GM18517 (cell line): ENCODE measurements at regions not wholly inside any gene's neighbourhood (a gene's known extent, or its start where the extent isn't known, plus 50 kb on each side); places are given as distances from the start of the nearest gene placed in this dataset.
"Not testable (repeated sequence)": the region's sequence is repeated elsewhere in the genome, so short reads cannot be mapped to it uniquely, and the experiment has no call there.

Source experiments
- ATAC-seq: cut with Tn5 transposase; IDR thresholded peaks from one replicate; pipeline ENCODE4 v1.9.1; 2021; ENCODE audit warnings: mild to moderate bottlenecking, moderate library complexity; ENCODE audit not compliant: unreplicated experiment

DNA sequence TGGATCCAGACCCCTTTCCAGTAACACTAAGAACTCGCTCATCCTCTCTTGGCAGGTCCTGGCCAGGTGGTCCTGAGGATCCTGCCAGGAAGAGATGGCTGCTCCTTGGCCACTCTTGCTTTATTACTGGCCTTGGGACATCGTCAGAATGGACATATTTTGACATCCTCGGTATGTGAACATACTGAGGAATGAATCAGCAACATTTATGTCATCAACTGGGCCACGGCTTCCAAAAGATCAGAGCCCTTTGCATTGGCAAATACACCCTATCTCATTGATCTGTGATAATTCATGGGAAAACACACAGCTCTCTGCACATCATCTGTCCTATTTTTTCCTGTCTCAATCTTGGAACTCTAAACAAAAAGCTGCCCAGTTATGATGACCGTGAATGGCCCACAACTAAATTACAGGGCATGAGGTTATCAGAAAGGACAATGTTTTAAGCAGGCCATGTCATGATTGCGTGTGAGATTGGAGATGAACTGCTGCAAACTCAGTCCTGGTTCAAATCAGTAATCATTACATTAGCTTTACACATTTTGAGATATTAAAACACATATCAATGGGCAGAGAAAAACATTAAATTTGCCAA, 1325.8 kb downstream of the AACS start:
- ATAC-seq = no peak

DNA sequence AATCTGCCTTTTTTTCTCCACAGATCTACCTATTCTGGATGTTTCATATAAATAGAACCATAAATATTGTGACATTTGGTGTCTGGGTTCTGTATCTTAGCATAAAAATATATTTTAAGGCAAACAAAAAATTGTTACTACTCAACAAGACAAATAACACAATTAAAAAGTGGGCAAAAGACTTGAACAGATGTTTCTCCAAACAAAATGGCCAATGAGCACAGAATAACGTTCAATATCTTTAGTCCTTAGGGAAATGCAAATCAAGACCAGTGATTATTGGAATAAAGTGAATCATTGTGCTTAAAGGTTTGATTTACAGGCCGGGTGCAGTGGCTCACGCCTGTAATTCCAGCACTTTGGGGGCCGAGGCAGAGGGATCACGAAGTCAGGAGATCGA, 1331.3 kb downstream of the AACS start:
- ATAC-seq = no peak

DNA sequence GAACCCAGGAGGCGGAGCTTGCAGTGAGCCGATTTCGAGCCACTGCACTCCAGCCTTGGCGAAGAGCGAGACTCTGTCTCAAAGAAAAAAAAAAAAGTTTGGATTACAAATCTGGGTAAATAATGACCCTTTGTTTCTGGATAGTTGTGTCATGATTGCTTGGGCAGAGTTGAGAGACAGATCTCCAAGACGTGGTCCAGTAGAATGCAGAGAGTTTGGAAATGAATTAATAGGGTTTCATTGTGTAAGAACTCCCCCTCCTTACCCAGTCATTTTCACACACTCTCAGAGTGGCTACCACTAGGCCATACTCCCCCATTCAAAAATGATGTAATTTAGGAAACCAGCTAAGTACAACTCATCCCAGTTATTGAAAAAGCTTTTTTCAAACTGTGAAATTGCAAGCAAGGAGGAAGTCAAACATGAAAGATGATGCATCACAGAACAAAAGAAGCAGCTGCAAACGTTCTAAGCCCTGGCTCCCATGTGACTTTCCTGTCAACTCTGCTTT, 1331.9 kb downstream of the AACS start:
- no peak for ATAC-seq

DNA sequence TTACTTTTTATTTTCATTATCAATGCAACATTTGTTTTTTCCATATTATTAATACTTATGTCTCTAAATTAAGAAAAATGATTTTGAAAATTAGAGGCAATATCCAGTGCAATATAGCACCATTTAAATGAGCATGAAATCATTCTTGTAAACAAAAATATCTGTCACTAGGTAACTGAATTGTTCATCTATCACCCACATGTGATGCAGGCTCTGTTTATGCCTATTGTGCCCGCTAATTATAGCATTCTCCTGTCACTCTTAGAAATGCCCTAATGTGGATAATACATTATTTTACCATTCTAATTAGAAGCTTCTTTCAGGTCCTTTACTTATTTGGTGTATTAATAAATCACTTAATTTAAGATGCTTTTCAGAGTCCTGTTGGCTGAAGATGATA, 1332.4 kb downstream of the AACS start:
- ATAC-seq = no peak

DNA sequence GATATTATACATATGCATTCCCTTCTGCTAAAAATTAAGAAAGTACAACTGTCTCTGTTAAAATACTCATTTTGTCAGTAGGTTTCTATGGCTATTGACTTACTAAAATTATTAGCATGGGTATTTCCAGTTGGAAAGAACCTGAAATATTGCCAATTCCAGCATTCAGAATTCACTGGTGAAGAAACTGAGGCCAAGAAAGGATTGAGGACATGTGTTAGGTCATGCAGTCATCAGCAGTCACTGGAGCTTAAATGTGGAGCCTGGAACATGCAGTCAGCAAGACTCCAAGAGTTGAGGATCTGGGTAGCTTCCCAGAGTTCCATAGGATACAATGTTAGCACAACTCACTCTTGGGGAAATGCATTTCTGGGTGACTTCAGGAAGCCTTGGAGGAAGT, 1335.6 kb downstream of the AACS start:
- no peak for ATAC-seq

DNA sequence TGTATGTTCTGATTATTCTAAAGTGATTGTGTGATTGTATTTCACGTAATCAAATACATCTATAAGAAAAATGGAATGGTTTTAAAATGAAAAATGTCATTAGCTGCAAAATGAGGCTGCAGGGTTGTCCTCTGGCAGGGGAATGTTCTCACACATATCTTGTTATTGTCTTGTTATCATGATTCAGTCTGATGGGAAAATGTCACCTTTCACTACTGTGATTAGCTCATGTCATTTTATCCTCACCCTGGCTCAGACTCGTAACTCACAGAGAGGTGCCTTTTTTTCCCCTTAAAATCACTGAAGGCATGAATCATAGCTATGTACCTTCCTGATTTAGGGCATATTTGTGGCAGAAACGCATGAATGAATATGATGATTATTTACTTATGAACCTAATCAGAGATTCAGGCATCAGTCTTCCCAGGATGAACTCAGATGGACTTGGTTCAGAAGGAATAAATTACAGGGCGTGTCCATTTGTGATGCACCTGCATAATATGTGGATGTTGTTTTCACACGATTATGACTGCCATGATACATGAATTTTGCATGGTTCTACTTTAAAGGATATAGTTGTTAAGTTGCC, 1339.2 kb downstream of the AACS start:
- no peak for ATAC-seq

DNA sequence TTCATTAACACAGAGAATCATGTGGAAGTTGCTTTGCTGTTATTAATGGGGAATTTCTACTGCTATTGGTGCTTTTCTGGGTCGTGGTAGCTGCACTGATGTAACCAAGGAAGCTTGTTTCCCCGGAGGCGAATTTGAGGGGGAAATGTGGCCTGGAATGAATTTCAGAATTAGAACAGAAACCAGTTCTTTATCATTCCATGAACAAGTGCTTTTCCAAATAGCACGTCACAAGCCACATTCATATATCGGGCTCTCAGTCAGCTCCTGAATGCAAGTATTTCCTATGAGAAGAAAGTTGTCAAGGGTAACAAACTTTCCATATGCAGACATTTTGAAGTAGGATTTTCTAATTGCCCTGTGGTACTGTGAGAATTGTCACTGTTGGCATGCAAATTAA, 1353.2 kb downstream of the AACS start:
- ATAC-seq = no peak

DNA sequence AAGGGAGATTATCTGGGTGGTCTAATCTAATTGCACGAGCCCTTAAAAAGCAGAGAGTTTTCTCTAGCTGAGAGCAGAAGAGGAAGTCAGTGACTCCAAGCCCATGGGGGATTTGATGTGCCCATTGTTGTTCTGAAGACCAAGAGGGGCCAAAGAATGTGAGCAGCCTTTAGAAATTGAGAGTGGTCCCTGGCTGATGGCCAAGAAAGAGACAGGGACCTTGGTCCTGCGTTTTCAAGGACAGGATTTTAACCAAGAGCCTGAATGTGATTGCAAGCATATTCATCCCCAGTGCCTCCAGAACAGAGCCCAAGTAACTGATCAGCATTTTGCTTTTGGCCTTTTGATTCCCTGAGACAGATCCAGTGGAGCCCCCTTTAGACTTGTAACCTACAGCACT, 1353.9 kb downstream of the AACS start:
- no peak for ATAC-seq

DNA sequence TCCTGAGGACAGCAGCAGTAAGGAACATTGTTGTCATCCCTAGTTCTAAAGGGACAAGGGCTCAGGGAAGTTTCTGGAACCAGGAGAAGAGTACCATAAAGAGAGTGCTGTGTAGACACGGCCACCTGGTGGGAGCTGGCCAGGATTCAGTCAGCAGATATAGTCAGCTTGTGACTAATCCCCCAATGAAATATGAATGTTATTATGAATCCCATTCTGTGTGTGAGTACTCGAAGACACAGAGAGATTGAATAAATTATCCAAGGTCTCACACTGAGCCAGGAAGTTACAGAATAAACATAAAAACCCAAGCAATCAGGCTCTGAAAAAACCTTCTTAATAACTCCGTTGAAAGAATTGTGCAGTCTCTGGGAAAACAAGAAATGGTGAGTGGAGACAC, 1359.5 kb downstream of the AACS start:
- ATAC-seq = no peak

DNA sequence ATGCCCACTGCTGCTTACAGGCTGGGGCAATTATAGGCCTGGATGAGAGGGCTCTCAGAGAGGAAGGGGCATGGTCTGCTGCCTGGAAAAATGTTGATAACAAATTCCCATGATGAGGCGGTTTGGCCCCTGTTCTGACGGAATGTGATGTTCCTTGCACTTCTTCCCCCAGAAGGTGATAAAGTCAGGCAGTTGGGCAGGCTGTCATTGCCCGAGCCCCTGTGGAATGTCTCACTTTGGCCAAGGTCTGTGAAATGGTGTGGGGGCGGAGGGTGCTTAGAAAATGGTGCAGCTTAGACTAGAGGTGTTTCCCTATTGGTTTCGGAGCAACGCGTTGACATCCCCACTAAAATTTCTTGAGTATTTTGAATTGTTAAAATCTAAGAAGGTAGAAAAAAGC, 1360.0 kb downstream of the AACS start:
- ATAC-seq = no peak

DNA sequence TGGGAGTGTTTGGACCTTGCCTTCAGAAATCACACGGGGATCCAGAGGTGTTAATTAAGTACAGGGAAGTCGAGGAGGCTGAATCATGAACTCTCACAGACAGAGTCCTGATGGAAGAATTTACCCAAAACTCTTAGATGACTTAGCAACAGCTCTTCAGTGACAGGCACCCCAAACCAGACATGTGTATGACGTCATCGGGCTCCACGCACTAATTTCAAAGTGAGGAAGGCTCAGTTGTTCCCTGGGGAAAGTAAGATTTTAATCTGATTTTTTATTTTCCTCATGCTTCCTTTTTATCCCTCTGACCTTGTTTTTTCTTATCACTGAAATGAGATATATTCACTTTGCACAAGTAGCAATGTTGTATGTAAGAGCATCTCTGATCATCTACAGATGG, 1363.5 kb downstream of the AACS start:
- no peak for ATAC-seq

DNA sequence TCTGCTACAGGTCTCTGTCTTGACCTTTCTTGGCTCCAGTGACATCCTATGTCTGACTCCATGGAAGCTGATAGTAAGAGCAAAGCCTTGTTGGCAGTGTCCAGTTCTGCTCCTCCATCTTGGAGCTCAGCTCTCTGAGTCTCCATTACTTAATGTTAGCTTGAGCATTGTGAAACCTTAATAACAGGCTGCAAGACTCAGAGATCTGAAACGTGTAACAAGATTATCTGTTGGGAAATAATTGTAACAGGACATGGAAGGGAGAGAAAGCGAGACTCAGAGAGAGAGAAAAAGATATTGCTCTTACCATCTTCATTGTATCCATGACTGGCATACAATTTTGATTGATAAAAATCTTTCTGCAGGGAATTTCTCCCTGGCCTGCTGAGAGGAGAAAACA, 1365.7 kb downstream of the AACS start:
- ATAC-seq = no peak

DNA sequence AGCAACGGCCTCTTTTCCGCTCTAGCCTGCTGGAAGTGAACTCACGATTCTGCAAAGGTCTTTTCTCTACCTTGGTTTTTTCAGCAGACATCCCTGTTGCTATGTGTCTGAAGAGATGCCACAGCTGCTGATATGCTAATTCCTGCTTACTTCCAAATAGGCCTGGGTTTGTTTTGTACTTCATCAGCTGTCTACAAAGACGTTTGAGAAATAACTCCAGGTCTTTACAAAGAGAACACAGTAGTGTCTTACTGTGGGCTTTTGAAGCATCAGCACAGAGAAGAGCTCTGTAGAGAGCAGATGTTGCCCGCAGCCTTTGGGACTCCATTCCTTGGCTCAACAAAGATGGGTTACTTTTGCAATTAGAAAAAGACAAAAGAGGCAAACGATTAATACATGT, 1366.5 kb downstream of the AACS start:
- no peak for ATAC-seq

DNA sequence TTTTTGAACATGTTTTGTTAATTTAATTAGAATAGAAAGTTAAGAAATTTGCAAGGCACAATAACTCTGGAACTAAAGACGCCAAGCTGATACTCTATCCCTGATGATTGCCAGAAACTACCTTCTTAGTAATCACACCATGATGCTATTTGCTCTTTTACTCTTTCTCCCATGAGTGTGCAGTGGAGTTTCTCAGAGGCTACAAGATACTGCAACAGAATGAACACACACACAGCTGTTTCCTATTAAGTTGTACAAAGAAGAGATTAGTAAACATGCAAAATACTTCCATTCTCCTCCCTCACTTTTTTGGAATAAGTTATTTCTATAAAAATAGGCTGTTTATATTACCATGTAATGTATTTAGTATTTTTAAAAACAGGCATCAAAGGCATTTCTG, 1367.5 kb downstream of the AACS start:
- no peak for ATAC-seq

DNA sequence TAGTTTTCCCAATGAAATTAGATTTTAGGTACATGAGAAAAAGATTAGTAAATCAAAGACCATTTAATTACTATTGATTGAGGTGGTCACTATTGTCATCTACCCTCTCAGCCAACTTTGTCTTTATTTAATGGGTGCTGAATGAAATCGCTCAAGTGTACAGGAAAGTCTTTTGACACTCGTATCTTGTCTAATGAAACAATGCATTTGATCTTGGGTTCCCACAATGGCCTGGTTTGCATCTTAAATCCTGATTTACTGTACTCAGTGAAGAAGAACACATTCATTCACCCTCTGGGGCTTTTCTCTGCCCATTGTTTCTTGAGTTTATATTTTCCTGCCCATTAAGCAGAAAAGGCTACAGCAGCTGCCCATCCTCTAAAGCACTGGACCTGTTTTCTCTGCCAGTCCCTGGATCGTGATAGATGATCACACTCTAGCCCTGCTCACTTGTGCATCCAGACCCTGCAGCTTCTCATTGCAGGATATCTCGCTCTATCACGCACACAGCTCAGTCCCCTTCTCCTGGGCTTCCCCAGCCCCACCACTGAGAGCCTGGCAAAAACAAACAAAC, 1369.3 kb downstream of the AACS start:
- ATAC-seq = no peak

DNA sequence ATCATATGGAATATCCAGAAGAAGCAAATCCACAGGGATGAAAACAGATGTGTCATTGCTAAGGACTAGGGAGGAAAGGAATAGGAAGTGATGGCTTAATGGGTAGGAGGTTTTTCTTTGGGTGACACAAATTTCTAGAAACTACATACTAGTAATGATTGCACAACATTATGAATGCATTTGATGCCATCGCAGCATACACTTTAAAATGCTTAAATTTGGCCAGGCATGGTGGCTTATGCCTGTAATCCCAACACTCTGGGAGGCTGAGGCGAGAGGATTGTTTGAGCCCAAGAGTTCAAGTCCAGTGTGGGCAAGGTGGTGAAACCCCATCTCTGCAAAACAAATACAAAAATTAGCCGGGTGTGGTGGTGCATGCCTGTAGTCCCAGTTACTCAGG, 1370.8 kb downstream of the AACS start:
- ATAC-seq = no peak

DNA sequence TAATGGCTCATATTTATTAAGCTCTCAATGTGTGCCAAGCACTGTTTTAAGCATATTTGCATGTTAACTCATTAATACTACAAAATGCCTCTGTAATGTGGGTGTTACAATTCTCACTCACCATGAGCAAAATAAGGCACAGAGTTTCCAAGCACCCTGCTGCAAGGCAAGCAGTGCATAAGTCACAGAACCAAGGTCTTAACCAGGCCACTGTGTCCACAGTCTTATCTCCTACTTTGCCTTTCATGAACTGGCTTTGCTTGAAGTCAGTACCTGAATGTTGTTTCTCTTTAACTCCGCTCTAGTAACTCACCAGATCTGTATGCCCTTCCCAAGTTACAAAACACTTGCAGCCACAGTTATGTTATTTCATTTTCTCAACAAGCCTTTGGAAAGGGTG, 1372.7 kb downstream of the AACS start:
- ATAC-seq = no peak

DNA sequence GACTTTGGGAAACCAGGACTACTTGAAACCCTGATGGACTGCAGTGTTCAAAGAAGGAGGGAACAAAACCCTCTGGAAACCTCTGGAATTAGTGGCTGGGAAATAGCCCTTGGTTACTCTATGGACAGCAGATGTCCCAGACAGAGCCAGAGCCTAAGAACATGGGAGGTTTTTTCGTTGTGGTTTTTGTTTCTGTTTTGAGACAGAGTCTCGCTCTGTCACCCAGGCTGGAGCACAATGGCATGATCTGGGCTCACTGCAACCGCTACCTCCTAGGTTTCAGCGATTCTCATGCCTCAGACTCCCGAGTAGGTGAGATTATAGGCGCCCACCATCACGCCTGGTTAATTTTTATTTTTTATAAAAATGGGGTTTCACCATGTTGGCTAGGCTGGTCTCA, 1378.7 kb downstream of the AACS start:
- ATAC-seq = no peak

DNA sequence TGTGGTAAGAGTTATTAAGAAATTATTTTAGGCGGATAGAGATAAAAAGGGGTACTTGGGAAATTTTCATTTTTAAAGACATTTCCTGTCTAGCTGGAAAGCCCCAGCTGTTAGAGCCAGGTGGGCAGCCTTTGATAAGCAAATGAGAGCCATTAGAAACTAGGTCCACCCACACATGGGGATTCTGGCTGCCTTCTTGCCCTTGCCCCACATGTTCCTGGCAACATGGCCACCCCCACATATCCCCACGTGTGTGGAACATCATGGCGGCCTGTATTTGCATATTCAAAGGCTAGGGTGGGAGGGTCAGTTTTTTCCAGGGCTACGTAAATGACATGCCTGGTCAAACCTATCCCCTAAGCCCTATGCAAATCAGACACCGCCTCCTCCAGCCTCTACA, 1382.1 kb downstream of the AACS start:
- ATAC-seq = no peak

DNA sequence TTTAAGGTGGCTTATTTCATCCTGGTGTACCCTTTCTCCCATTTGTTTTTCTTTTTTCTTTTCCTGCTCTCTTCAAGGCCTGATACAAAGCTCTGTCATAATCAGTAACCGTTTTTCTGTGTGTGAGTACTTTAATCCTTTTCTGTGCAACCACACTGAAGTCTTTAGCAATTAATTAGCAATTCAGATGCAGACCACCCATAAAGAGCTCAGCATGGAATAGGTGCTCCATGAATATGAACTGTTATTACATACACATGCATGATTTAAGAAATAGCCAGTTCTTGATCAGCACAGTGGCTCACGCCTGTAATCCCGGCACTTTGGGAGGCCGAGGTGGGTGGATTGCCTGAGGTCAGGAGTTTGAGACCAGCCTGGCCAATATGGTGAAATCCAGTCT, 1386.6 kb downstream of the AACS start:
- no peak for ATAC-seq

DNA sequence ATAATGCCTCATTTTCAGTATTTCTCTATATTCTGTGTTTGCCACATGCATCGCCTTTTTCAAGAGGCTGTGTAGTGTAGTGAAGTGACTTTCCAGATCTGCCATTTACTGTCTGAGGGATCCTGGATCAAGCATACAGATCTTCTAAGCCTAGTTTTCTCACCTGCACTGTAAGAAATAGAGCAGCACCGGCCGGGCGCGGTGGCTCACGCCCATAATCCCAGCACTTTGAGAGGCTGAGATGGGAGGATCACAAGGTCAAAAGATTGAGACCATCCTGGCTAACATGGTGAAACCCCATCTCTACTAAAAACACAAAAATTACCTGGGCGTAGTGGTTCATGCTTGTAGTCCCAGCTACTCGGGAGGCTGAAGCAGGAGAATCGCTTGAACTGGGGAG, 1387.5 kb downstream of the AACS start:
- not testable (repeated sequence) for ATAC-seq

DNA sequence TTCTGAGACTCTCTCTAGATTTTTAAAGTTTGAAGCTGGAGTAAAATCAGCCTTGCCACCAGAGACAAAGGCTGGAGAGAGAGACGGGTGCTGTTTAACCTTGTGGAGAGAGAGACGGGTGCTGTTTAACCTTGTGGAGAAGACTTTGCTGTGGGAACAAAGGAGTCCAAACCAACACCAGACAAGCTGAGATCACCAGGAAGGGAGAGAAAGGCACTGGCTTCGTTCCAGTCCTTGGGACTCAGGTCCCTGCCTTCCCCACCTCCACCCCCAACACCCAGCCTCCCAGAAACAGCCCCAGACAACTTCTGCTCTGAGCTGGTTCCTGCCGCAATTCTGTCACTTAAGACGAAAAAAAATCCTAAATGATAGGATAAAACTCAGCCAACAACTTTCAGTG, 1389.3 kb downstream of the AACS start:
- no peak for ATAC-seq

DNA sequence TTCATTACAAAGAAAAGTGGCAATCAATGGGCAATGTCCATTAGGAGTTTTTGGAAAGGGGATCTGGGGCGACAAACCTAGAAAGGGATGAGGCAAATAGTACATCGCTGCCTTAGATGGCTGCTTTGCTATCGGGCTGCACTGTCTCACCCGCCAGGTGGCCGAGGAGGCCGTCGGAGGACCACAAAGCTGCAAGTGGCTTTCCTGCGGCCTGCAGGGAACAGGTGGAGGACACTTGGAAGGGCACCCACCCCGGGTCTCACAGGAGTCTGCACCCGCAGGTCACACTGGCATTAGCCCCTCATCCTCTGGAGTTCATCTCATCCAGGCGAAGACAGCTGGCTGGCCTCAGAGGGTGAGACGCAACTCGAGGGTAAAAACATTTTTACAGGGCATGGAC, 1392.5 kb downstream of the AACS start:
- no peak for ATAC-seq
